ENCODE measurements at regions not wholly inside any gene's neighbourhood (a gene's known extent, or its start where the extent isn't known, plus 50 kb on each side); places are given as distances from the start of the nearest gene placed in this dataset.

DNA sequence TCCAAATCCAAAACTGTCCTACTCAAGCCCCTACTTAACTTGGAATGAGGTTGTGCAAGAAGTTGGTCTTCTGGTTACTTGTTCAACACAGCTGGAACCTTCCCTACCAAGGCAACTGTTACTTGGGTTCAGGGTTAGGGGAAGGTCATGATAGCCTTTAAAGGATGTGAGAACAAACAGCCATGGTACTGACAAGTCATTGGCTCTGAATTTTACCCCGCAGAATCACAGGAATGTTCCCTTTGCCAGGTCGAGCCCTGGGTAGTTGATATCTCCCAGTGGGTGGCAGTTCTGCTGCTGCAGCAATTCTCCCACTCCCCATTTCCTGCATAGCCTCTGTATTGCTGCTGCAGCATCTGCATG lies 396.1 kb upstream of the MPDZ start:
- TF ChIP-seq ZNF672 (CRISPR knock-in tag; IDR thresholded peaks at IDR 0.05) (no peak), HOXD1 (CRISPR knock-in tag; IDR thresholded peaks at IDR 0.05) (no peak), ZNF775 (CRISPR knock-in tag; IDR thresholded peaks at IDR 0.05; ENCODE audit: borderline replicate concordance) (no peak), HDAC2 (CRISPR knock-in tag; IDR thresholded peaks at IDR 0.05) (no peak), ARID2 (CRISPR knock-in tag; IDR thresholded peaks at IDR 0.05; ENCODE audit: borderline replicate concordance) (no peak), CEBPG (CRISPR knock-in tag; IDR thresholded peaks at IDR 0.05) (no peak), SMAD3 (CRISPR knock-in tag; IDR thresholded peaks at IDR 0.05) (no peak), FOXC1 (CRISPR knock-in tag; IDR thresholded peaks at IDR 0.05; ENCODE audit: borderline replicate concordance) (no peak), CHD4 (IDR thresholded peaks at IDR 0.05; ENCODE audit: borderline replicate concordance, low read length) (no peak), ZNF589 (CRISPR knock-in tag; conservative IDR thresholded peaks at IDR 0.05) (no peak), HNRNPK (IDR thresholded peaks at IDR 0.05; ENCODE audit: low read depth, low read length, poor library complexity, severe bottlenecking) (no peak)
- TF ChIP-seq, protein P1, sequence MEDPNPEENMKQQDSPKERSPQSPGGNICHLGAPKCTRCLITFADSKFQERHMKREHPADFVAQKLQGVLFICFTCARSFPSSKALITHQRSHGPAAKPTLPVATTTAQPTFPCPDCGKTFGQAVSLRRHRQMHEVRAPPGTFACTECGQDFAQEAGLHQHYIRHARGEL (CRISPR knock-in tag; IDR thresholded peaks at IDR 0.05), result no peak
- TF ChIP-seq, protein P2, sequence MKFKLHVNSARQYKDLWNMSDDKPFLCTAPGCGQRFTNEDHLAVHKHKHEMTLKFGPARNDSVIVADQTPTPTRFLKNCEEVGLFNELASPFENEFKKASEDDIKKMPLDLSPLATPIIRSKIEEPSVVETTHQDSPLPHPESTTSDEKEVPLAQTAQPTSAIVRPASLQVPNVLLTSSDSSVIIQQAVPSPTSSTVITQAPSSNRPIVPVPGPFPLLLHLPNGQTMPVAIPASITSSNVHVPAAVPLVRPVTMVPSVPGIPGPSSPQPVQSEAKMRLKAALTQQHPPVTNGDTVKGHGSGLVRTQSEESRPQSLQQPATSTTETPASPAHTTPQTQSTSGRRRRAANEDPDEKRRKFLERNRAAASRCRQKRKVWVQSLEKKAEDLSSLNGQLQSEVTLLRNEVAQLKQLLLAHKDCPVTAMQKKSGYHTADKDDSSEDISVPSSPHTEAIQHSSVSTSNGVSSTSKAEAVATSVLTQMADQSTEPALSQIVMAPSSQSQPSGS (CRISPR knock-in tag; IDR thresholded peaks at IDR 0.05), result no peak
- TF ChIP-seq, protein P3, sequence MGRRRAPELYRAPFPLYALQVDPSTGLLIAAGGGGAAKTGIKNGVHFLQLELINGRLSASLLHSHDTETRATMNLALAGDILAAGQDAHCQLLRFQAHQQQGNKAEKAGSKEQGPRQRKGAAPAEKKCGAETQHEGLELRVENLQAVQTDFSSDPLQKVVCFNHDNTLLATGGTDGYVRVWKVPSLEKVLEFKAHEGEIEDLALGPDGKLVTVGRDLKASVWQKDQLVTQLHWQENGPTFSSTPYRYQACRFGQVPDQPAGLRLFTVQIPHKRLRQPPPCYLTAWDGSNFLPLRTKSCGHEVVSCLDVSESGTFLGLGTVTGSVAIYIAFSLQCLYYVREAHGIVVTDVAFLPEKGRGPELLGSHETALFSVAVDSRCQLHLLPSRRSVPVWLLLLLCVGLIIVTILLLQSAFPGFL (CRISPR knock-in tag; IDR thresholded peaks at IDR 0.05), result no peak
- ChIA-PET CTCF (ENCODE audit: low intra/inter-chr PET ratio, low total read pairs) (no interaction called here), POLR2A (no interaction called here)
- no peak for FAIRE-seq
- ATAC-seq, result no peak
- no peaks in the 10 kb centered on the region for H3K4me1 ChIP-seq (ENCODE audit: insufficient read depth, low read length)
- 0% methylated on average over 2 of the region's 2 CpGs for WGBS (ENCODE audit: low lambda C conversion rate)
- H3K27me3 ChIP-seq (ENCODE audit: control insufficient read depth in 1 of 2, insufficient read depth in 2 of 2, low read length in 2 of 2), result no peaks in the 10 kb centered on the region
- no peaks in the 10 kb centered on the region for H3K9me3 ChIP-seq (ENCODE audit: low read length)
- no peak overlapping the region for H3K9ac ChIP-seq (ENCODE audit: insufficient read depth, low read depth, low read length)
- H3K79me2 ChIP-seq (ENCODE audit: insufficient read depth, low read length), result no peaks in the 10 kb centered on the region
- no TSS peak for BruUV-seq (replicated peaks)
- H3K36me3 ChIP-seq (replicated peaks in 1 of 2; ENCODE audit: control insufficient read depth in 1 of 2, insufficient read depth in 2 of 2, low read length in 2 of 2), result no peaks in the 10 kb centered on the region
- no peak overlapping the region for H2AFZ ChIP-seq (ENCODE audit: low read length)
- H3K4me3 ChIP-seq (replicated peaks in 1 of 3; ENCODE audit: insufficient read depth in 1 of 3, low read depth in 2 of 3, low read length in 3 of 3), result no peak overlapping the region
- H3K4me2 ChIP-seq (ENCODE audit: low read depth, low read length), result no peak overlapping the region
- no peak overlapping the region for H3K27ac ChIP-seq (ENCODE audit: extremely low read length, insufficient read depth, low read length)
- intact Hi-C loops (cut with micrococcal nuclease; ENCODE audit: unreplicated experiment) (no loop called here), in situ Hi-C loops (cut with HindIII; ENCODE audit: extremely low pct_ligation_motif_present, low pct_unique_long_range_greater_than_20kb) (no loop called here)
- no peak for DNase-seq (ENCODE audit: low spot score)
- no peaks in the 10 kb centered on the region for H4K20me1 ChIP-seq (ENCODE audit: insufficient read depth, low read length)
